GM23338 (cell line): ENCODE measurements at regions not wholly inside any gene's neighbourhood (a gene's known extent, or its start where the extent isn't known, plus 50 kb on each side); places are given as distances from the start of the nearest gene placed in this dataset.

Experiments
- ATAC-seq: fragments of 200-7000 bp; cut with Tn5 transposase; 3 replicates; pipeline ENCODE4 v1.9.1; 2020
- DNase-seq: peaks from one replicate; pipeline ENCODE4 v3.0.0-alpha.2; 2015; ENCODE audit warnings: low spot score
- H2AFZ ChIP-seq: fragments of 200-600 bp; sonication (generic); 2 replicates; pipeline ENCODE4 v1.8.0; 2016; ENCODE audit warnings: antibody characterized with exemption, mild to moderate bottlenecking, moderate library complexity
- H3F3A ChIP-seq: fragments of 200-600 bp; sonication (generic); replicated peaks from 2 replicates; pipeline ENCODE4 v1.8.0; 2017; ENCODE audit warnings: antibody characterized with exemption, mixed run types, low read depth
- H3K27ac ChIP-seq: fragments of 200-600 bp; sonication (generic); 2 replicates; pipeline ENCODE4 v1.6.1; 2016; ENCODE audit warnings: low read depth
- H3K27me3 ChIP-seq: fragments of 200-600 bp; sonication (generic); 2 replicates; pipeline ENCODE4 v1.8.0; 2016; ENCODE audit warnings: mild to moderate bottlenecking, mixed run types, moderate library complexity; ENCODE audit not compliant: insufficient read depth
- H3K36me3 ChIP-seq: fragments of 200-600 bp; sonication (generic); 2 replicates; pipeline ENCODE4 v1.8.0; 2016; ENCODE audit warnings: mild to moderate bottlenecking; ENCODE audit not compliant: insufficient read depth
- H3K4me1 ChIP-seq: fragments of 200-600 bp; sonication (generic); 2 replicates; pipeline ENCODE4 v1.8.0; 2016; ENCODE audit warnings: mild to moderate bottlenecking, moderate library complexity; ENCODE audit not compliant: insufficient read depth
- H3K4me2 ChIP-seq: fragments of 200-600 bp; sonication (generic); 2 replicates; pipeline ENCODE4 v1.7.1; 2017; ENCODE audit warnings: mixed run types
- H3K4me3 ChIP-seq: fragments of 200-600 bp; sonication (generic); 2 replicates; pipeline ENCODE4 v1.6.1; 2016; ENCODE audit warnings: mixed run types
- H3K79me2 ChIP-seq: fragments of 200-600 bp; sonication (generic); replicated peaks from 2 replicates; pipeline ENCODE4 v1.8.0; 2017; ENCODE audit warnings: mild to moderate bottlenecking; ENCODE audit not compliant: insufficient read depth
- H3K9me2 ChIP-seq: fragments of 200-600 bp; sonication (generic); 2 replicates; pipeline ENCODE4 v1.8.0; 2017; ENCODE audit not compliant: insufficient read depth
- H4K20me1 ChIP-seq: fragments of 200-600 bp; sonication (generic); replicated peaks from 2 replicates; pipeline ENCODE4 v1.8.0; 2017; ENCODE audit warnings: mild to moderate bottlenecking; ENCODE audit not compliant: insufficient read depth
- H3K27ac Mint-ChIP-seq: 2 replicates; pipeline ENCODE4 v1.8.0; 2020; ENCODE audit warnings: inconsistent platforms, mild to moderate bottlenecking, moderate library complexity, mixed read lengths
- H3K27me3 Mint-ChIP-seq: 3 replicates; pipeline ENCODE4 v1.8.0; 2022; ENCODE audit warnings: low read depth, mild to moderate bottlenecking, moderate library complexity, mixed read lengths, inconsistent platforms; ENCODE audit not compliant: insufficient read depth, poor library complexity
- H3K36me3 Mint-ChIP-seq: 3 replicates; pipeline ENCODE4 v1.8.0; 2021; ENCODE audit warnings: low read depth, mild to moderate bottlenecking, inconsistent platforms, moderate library complexity, mixed read lengths
- H3K4me1 Mint-ChIP-seq: 3 replicates; pipeline ENCODE4 v1.8.0; 2020; ENCODE audit warnings: mild to moderate bottlenecking, inconsistent platforms, mixed read lengths
- H3K4me3 Mint-ChIP-seq: 3 replicates; pipeline ENCODE4 v1.8.0; 2021; ENCODE audit warnings: moderate library complexity, mild to moderate bottlenecking, inconsistent platforms, mixed read lengths
- H3K9me3 Mint-ChIP-seq: 3 replicates; pipeline ENCODE4 v1.8.0; 2020; ENCODE audit warnings: moderate library complexity, mild to moderate bottlenecking, inconsistent platforms, mixed read lengths
- CREB1 ChIP-seq: fragments of 250-450 bp; sonication (Bioruptor Pico); IDR thresholded peaks from 2 replicates; pipeline ENCODE4 v1.5.0; 2020; ENCODE audit warnings: low read depth, mild to moderate bottlenecking, moderate library complexity
- CTCF ChIP-seq, 2 experiments: fragments of 200-600 bp in 1 of 2; sonication (generic) in 1 of 2; conservative IDR thresholded peaks; 2 replicates each; pipeline versions ENCODE4 v1.5.1 to v1.6.1; 2016 to 2017; ENCODE audit warnings: antibody characterized with exemption in 2 of 2, low read depth in 2 of 2, mild to moderate bottlenecking in 2 of 2, moderate library complexity in 1 of 2
- EZH2 ChIP-seq: fragments of 200-600 bp; sonication (generic); IDR thresholded peaks from one replicate; pipeline ENCODE4 v1.8.0; 2017; ENCODE audit warnings: antibody characterized with exemption, mild to moderate bottlenecking, low read depth; ENCODE audit not compliant: unreplicated experiment
- EZH2phosphoT487 ChIP-seq: fragments of 200-600 bp; sonication (generic); IDR thresholded peaks from one replicate; pipeline ENCODE4 v1.8.1; 2018; ENCODE audit warnings: antibody characterized with exemption; ENCODE audit not compliant: unreplicated experiment
- JUNB ChIP-seq: IDR thresholded peaks from one replicate; pipeline ENCODE4 v1.6.1; 2016; ENCODE audit warnings: antibody characterized with exemption; ENCODE audit not compliant: unreplicated experiment
- NANOG ChIP-seq: IDR thresholded peaks from 2 replicates; pipeline ENCODE4 v1.6.1; 2016; ENCODE audit warnings: antibody characterized with exemption, borderline replicate concordance
- POLR2AphosphoS5 ChIP-seq: IDR thresholded peaks from 2 replicates; pipeline ENCODE4 v1.6.1; 2016; ENCODE audit warnings: antibody characterized with exemption, low read depth
- STAT1 ChIP-seq: IDR thresholded peaks from one replicate; pipeline ENCODE4 v1.6.1; 2016; ENCODE audit warnings: antibody characterized with exemption; ENCODE audit not compliant: unreplicated experiment
- ZNF114 ChIP-seq: fragments of 250-450 bp; sonication (Bioruptor Pico); IDR thresholded peaks from 2 replicates; pipeline ENCODE4 v1.5.0; 2020; ENCODE audit warnings: mild to moderate bottlenecking, moderate library complexity
- ZNF331 ChIP-seq: fragments of 250-450 bp; sonication (Bioruptor Pico); IDR thresholded peaks from 2 replicates; pipeline ENCODE4 v1.5.0; 2020; ENCODE audit warnings: low read depth, mild to moderate bottlenecking, moderate library complexity
- TF ChIP-seq, protein P1 (sequence below): IDR thresholded peaks from 2 replicates; pipeline ENCODE4 v1.6.1; 2016; ENCODE audit warnings: antibody characterized with exemption
- TF ChIP-seq, protein P2 (sequence below): IDR thresholded peaks from one replicate; pipeline ENCODE4 v1.6.1; 2018; ENCODE audit warnings: antibody characterized with exemption; ENCODE audit not compliant: unreplicated experiment

GRCh38 chr4:81631958-81632441 lies 160.3 kb upstream of the RASGEF1B start (continued):
- no peak for TF ChIP-seq CTCF (conservative IDR thresholded peaks at IDR 0.05; ENCODE audit: low read depth in 2 of 2)
- TF ChIP-seq CREB1 = no peak
- TF ChIP-seq JUNB = no peak

- no peaks in the 10 kb centered on the region for H3K9me2 ChIP-seq
- DNase-seq (no peak), ATAC-seq (no peak)
- H3K4me2 ChIP-seq = no peak overlapping the region
- no peak overlapping the region for H3K4me3 ChIP-seq
- H2AFZ ChIP-seq = no peak overlapping the region
- no peaks in the 10 kb centered on the region for H4K20me1 ChIP-seq
- no peaks in the 10 kb centered on the region for H3K27me3 ChIP-seq
- no peak overlapping the region for H3K27ac ChIP-seq
- Mint-ChIP-seq H3K27me3 (peaks cover 4% of the 10 kb centered on the region), H3K27ac (no peak overlapping the region), H3K4me3 (no peak overlapping the region), H3K9me3 (no peaks in the 10 kb centered on the region), H3K36me3 (no peaks in the 10 kb centered on the region), H3K4me1 (peaks cover 24% of the 10 kb centered on the region)
- H3K79me2 ChIP-seq = no peaks in the 10 kb centered on the region
- no peaks in the 10 kb centered on the region for H3K36me3 ChIP-seq
- no peaks in the 10 kb centered on the region for H3F3A ChIP-seq
- H3K4me1 ChIP-seq = peaks cover 10% of the 10 kb centered on the region
- TF ChIP-seq CTCF (conservative IDR thresholded peaks at IDR 0.05; ENCODE audit: low read depth in 2 of 2) (no peak), EZH2 (no peak), CREB1 (no peak), STAT1 (no peak), POLR2AphosphoS5 (no peak), NANOG (no peak), ZNF331 (no peak), ZNF114 (CRISPR knock-in tag) (no peak), JUNB (no peak), EZH2phosphoT487 (no peak)
- TF ChIP-seq, protein P1, sequence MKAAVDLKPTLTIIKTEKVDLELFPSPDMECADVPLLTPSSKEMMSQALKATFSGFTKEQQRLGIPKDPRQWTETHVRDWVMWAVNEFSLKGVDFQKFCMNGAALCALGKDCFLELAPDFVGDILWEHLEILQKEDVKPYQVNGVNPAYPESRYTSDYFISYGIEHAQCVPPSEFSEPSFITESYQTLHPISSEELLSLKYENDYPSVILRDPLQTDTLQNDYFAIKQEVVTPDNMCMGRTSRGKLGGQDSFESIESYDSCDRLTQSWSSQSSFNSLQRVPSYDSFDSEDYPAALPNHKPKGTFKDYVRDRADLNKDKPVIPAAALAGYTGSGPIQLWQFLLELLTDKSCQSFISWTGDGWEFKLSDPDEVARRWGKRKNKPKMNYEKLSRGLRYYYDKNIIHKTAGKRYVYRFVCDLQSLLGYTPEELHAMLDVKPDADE = no peak
- TF ChIP-seq, protein P2, sequence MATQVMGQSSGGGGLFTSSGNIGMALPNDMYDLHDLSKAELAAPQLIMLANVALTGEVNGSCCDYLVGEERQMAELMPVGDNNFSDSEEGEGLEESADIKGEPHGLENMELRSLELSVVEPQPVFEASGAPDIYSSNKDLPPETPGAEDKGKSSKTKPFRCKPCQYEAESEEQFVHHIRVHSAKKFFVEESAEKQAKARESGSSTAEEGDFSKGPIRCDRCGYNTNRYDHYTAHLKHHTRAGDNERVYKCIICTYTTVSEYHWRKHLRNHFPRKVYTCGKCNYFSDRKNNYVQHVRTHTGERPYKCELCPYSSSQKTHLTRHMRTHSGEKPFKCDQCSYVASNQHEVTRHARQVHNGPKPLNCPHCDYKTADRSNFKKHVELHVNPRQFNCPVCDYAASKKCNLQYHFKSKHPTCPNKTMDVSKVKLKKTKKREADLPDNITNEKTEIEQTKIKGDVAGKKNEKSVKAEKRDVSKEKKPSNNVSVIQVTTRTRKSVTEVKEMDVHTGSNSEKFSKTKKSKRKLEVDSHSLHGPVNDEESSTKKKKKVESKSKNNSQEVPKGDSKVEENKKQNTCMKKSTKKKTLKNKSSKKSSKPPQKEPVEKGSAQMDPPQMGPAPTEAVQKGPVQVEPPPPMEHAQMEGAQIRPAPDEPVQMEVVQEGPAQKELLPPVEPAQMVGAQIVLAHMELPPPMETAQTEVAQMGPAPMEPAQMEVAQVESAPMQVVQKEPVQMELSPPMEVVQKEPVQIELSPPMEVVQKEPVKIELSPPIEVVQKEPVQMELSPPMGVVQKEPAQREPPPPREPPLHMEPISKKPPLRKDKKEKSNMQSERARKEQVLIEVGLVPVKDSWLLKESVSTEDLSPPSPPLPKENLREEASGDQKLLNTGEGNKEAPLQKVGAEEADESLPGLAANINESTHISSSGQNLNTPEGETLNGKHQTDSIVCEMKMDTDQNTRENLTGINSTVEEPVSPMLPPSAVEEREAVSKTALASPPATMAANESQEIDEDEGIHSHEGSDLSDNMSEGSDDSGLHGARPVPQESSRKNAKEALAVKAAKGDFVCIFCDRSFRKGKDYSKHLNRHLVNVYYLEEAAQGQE = no peak
Measured at GRCh38 chr4:81629366-81629765, 157.7 kb upstream of the RASGEF1B start.
